CD4-positive, alpha-beta T cell treated with Interleukin-17A for 1 hour (primary cell): ENCODE measurements at regions not wholly inside any gene's neighbourhood (a gene's known extent, or its start where the extent isn't known, plus 50 kb on each side); places are given as distances from the start of the nearest gene placed in this dataset.
"Not testable (repeated sequence)": the region's sequence is repeated elsewhere in the genome, so short reads cannot be mapped to it uniquely, and the experiment has no call there.

Source experiments
- DNase-seq: peaks from one replicate; pipeline ENCODE4 v3.0.0-alpha.2; 2020

DNA sequence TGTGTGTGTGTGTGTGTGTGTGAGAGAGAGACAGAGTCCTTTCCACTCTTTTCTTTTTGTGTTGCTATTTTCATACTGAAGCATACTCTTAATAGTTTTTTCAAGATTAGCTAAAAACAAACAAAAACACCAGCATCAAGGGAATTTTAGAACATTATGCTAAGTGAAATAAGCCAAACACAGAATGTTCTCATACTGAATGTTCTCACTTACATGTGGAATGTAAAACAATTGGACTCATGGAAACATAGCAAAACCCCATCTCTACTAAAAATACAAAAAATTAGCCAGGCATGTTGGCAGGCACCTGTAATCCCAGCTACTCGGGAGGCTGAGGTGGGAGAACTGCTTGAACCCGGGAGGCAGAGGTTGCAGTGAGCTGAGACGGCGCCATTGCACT is 193.4 kb downstream of the XPNPEP1 start:
- not testable (repeated sequence) for DNase-seq

DNA sequence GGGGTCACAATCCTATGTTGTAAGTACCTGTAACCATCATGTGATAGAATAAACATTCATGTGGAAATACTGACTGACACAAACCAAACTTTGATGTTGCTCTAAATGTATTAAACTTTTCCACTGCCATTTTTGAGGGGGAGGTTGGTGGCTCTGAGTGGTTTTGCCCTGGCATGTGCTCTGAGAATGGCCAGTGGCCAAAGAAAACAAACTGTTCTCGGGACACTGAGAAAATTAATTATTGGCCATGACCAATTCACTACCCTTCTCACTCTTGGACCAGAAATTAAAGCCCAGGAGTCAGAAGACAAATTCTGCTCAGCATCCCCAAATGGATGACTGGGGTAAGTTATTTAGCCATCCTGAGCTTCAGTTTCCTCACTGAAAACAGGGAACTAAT is 195.9 kb downstream of the XPNPEP1 start:
- no peak for DNase-seq

DNA sequence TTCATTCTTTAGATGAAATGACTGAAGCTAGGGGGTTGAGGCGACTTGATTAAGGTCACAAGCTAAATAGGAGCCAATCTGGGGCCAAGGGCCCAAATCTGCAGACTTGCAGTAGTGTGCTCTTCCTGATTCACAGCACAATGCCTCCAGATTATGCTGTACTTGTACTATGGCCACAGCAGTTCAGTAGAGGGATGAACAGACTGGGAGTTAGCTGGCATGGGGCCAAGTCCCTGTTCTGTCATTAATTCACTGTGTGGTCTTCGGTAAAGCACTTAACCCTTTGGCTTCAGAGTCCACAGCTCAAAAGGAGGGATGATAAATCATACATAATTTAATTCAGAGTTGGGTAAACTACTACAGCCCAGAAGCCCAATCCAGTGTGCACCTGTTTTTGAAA is 196.8 kb downstream of the XPNPEP1 start:
- no peak for DNase-seq

DNA sequence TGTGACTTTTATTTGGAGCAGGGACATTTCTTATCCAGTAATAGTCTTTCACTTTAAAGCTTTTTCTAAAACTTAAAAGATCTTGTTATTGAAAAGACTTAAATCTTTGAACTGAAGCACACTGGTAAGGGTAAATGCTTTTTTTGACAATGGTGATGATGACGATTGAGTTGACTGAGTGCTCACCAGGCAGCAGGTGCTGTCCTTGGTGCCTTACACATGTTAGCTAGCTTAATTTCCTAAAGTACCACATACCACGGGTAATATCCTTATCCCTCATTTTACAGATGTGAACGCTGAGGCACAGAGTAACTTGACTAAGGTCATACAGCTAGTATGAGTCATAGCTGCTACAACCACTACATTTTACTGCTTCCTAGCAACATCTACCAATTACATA is 200.0 kb downstream of the XPNPEP1 start:
- no peak for DNase-seq

DNA sequence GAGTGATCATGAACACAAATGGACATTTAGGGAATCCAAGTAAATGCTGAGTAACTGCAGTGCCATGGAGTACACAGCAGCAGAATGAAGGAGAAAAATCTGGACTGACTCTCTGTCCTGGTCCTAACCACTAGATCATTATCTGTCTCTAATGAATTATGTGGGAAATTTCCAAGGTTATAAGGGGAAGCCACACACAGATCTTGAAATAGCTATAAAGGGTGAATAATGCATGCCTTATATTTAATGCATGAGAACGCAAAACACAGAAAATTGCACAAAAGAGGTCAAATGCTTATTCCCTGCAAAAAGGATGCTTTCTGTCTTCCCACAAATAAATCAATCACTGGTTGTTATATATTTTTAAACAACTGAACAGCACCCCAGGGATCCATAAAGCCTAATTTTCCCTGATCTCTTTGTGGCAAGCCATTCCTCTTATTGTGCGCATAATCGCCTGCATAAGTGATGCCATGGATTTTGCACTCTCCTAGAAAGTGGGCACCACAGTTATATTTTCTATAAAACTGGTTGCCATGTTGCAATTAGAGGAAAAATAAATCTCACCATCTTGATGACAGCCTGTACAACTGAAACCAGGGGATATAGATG is 201.8 kb downstream of the XPNPEP1 start:
- DNase-seq = no peak

DNA sequence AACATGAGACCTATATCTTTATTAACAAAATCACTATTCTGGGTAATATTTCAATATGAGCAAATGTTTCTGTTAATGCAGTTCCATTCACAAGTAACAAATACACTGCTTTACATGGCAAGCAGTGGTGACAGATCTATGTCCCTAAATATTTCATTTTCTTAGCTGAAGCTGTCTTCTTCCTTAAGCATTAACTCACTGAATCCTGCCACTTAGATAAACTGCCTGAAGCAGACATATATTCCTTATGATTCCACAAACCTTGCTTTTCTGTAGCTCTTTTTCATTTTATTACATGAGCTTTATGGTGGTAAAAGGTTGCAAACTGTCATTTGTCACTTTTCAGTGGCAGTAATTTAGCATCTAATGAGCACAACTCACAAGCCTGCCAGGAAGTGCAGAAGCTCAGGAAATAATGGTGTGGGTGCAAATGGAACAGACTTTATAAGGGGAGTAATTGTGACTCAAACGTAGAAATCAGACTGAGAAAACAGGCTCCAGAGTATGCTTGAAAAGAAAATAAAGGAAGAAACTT is 217.2 kb downstream of the XPNPEP1 start:
- no peak for DNase-seq

DNA sequence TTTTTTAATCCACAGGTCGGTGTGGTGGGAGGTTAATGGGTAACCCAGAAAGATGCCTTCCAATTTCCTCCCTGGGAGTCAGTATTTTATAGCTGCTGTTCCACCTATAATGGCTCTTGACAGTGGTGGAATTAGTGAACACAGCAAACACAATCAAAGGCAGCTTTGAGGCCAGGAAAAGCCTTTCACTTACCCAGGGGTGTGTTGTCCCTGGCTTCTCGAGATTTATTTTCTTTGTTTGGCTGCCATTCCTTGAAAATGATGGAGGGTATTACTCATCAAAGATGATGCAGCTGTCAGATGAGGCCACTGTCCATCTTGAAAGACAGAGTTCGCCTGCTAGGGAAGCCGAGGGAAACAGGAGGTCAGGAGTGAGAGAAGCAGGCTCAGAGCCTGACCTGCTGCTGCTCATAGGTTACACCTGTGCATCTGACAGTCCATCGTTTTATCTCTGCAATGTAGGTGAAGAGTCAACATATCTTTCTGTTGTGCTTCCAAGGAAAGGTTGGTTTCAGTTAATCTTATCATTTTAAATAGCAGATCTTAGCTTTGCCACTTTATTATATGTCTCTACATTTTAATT is 221.6 kb downstream of the XPNPEP1 start:
- no peak for DNase-seq

DNA sequence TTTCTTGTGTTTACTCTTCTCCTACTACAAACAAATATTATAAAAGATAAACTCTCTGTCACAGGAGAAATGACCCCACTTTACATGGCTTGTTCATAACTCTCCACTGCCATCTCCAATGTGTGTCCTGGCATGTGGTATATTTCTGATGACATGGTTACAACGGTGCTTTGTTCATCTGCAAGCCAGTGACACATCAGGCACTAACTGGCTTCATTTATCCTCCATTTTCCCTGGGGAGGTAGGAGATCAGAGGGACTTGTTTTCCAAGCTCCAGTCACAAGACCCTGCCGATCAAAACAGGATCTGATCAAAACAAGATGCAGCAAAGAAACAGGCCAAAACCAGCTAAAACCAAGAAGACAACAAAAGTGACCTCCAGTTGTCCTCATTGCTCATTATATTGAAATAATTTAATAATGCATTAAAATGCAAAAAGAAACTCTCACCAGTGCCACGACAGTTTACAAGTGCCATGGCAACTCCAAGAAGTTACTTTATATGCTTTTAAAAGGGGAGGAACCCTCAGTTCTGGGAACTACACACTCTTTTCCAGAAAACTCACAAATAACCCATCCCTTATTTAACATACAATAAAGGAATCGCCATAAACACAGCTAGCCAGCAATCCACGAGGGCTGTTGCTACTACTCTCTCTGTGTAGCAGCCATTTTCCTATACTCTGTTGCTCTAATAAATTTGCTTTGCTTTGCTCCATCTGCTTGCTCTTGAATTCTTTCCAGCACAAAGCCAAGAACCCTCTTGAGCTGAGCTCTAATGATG is 224.2 kb downstream of the XPNPEP1 start:
- no peak for DNase-seq

DNA sequence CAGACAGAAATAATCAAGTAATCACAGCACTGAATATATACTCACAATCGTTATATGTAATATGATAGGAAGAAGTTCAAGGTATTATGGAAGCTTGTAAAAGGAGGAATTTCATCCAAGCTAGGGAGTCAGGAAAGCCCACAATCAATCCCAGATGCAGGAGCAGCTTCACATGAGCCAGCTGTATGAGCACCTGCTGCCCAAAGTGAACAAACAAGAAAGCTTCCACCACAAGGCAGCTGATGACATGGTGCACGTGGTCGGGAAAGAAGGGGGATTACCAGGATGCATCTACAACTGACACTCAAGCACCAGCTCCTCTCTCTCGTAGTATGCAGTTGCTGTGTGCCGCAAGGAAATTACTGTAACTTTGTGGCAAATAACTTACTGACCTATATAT is 225.2 kb downstream of the XPNPEP1 start:
- no peak for DNase-seq

DNA sequence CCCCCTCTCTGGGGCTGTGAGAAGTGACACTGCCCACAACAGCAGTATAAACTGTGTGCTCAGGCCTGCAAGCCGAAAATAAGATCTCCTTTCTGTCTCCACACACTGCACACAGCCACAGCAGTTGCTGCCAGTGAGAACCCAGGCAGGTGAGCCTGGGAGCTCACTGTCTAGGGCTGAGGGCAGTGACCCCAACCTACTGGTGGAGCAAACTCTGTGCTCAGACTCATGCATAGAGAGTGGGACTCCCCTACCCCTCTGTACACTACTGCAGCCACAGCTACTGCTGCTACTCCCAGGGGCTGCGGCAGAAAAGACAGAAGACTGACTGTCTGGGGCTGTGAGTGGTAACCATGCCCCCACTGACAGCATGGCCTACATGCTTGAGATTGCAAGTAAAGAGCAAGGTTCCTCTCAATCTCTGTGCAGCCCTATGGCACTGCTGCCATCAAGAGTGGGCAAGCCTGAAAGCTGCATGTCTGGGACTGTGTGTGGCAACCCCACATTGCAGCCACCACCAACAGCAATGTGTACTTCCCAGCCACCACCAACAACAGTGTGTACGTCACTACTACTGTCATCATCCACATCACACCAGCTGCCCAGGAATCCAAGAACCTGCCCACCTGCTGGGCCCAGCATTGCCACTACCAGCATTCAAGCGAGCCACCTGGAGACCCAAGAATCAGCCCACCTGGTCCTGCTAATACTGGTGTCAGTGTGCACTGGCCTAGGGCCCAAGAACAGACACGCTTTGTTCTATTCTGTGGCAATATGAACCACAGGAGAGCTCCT is 226.1 kb downstream of the XPNPEP1 start:
- no peak for DNase-seq

DNA sequence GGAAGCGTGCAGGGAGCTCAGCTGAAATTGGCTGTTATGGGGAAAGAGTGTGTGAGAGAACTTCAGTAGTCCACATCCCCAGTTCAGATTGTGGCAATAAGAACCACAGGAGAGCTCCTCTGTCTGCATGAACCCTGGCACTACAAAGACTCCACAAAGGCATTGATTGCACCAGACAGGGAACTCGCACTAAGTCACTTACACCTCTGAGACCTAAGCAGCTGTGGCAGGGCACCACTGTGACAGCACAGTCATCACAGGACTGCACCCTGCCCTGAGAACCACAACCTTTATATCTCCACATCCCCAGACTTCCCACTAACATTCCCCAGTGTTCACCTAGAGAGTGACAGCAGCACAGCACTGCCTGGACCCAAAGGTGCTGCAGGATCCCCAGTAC is 226.8 kb downstream of the XPNPEP1 start:
- DNase-seq = no peak

DNA sequence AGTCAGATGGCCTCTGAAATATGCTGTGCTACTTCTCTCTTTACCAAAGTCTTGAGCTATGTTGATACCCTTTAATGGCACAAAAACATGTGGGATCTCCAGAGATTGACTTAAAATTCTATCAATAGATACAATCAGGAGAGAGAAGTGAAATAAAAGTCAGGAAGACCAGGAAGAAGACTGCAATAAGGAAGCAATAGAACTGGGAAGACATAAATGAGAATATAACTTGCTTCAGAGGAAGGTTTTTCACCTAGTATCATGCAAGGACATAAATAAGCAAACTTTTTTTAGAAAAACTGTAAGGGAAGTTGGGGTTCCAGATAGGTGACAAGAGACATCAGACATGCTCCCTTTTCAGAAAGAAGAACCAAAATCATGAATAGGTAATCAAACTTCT is 227.3 kb downstream of the XPNPEP1 start:
- no peak for DNase-seq

DNA sequence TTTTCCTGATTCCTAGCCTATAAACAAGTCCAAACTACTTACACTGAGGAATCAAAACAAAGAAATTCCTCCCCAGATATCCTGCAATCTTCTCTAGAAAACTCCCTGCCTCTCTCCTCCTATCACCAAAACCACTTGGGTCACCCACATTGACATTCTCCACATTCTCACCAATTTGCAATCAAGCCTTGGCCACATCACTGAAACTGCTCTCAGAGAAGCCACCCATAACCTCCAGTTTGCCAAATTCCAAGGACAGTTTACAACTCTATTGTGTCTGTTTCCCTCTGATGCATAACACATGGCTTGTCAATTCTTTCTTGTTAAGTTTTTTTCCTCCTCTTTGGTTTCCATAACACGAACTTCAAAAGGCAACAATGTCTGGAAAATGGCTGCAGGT is 233.5 kb downstream of the XPNPEP1 start:
- DNase-seq = no peak

DNA sequence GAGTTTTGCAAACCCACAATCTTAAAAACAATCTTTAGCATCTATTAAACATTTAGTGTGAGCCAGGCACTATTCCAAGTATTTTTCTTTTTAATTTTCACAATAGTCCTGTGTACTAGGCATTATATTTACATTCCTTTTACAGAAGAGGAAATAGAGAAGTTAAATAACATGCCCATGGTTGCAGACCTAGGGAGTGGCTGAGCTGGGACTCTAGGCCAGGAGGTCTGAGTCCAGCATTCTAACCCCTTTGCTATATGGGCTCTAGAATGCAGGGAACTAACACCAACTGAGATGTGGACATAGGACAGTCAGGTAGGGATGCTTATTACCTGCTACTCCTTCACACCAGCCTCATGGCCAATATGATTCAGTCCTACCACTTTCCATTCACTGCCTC is 243.8 kb downstream of the XPNPEP1 start:
- no peak for DNase-seq

DNA sequence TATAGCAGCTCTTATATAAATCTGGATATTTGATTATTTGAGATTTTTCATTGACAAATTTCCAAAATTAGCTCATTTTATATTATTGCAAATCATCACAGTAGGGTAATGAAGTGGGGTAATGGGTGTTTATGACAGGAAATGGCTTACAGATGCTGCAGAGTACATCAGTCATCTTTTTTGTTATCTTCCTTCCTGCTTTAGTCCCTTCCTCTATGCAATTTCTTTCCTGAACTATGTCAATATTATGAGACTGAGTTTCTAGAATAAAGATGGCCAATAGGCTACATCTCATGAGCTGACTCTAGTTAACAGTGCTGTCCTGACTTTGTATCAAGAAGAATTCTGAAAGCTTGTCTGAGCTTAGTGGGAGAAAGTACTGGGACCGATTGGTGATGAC is 244.5 kb downstream of the XPNPEP1 start:
- no peak for DNase-seq

DNA sequence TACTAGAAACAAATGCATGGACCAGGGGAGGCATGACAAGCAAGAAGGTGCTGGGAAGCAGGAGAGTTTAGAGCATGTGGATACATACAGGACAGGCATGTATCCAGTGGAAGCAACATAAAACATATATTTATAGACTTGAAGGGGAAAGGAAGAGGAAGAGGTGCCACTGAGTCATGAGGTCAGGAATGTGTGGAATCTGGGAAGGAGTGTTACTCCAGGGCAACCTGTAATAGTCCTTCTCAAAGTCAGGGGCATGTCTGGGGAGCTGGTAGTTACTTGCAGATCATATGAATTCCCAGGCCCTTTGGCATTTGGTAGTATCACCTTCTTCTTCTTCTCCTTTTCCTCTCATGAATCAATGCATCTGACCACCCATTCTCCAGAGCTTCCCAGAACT is 246.6 kb downstream of the XPNPEP1 start:
- no peak for DNase-seq

DNA sequence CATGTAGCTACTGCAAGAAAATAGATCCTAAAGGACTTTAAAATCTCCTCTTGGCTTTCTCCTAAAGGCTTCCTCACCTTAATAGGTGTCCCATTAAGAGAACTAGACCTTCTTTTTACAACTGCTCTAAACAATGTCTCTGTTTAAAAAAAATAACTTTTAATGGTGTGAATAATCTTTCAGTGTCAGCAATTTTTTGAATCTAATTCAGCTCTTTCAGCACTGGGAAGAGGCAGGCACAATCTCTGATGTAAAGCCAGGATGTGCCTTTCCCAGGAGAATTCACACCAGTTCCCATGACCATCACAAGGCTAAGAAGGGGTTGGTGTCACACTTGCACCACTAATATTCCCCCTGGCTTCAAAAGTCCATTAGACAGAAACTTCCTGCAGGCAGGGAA is 254.6 kb downstream of the XPNPEP1 start:
- no peak for DNase-seq

DNA sequence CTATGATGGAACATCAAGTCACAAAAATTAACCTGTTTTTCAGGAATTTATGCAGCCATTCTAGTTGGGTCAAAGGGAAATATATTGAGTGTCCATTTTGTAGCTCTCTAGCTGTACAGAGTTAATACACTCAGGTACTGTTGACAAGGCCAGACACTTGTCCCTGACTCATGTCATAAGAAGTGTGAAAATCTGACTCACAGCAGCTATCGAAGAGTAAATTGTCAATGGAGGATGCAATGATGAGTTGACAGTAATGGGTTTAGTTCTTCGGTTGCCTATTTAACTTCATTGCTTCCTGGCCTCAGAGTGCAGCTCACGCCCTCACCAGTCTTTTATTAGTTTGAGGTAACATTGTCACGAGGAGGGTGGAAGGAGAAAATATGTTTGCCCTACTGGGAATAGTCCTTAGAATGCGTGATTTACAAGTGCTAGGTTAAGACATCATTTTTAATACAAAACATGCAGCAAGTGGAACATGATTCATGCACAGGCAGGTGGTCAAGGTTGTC is 255.1 kb downstream of the XPNPEP1 start:
- DNase-seq = no peak

DNA sequence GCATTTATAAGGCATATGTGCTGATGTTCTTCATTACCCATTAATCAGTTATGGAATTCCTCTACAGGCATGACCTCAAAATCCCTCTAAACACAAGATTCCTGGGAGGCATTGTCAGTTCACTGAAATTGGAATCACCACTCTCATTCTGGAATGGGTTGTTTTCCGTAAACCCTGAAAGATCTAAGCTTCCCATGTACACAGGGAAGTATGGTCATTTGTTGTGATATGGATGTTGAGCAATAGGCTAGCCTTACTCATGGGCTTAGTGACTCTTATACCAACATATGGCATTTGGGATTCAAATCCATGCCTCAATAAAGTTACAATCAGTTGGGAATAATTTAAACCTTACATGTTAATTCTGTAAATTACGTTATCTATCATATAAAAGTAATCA is 258.0 kb downstream of the XPNPEP1 start:
- DNase-seq = no peak

DNA sequence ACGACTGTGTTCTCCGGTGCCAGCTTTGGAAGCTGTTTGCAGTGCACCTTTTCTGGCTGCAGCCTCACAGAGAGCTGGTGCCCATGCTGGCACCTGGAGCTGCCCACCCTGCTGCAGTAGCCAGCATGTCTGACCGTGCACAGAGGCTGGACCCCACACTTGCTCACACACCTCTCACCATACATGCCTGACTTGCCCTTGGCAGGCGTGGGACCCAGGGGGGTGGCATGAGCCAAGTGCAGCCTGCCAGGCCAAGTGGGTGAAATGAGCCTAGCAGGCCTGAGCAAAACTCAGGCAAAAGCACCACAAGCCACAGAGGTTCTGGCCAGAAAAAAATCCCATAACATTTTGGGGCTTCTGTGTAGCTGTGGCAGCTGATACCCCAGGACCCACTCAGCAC is 258.8 kb downstream of the XPNPEP1 start:
- no peak for DNase-seq

DNA sequence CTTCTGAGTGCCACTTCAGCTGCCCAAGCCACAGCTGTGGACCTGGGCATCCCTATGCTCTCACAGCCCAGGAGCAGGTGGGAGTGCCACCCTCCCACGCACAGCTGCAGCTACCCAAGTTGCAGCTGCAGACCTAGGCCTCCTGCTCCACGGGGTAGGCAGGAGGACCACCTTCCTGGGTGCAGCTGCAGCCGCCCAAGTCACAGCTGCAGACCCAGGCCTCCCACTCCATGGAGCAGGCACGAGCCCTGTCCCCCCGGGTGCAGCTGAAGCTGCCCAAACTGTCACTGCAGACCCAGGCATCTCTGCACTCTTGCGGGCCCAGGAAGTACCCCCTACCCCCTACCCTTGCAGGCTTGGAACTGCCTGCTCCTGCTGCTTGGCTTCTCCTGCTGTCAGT is 260.2 kb downstream of the XPNPEP1 start:
- no peak for DNase-seq

DNA sequence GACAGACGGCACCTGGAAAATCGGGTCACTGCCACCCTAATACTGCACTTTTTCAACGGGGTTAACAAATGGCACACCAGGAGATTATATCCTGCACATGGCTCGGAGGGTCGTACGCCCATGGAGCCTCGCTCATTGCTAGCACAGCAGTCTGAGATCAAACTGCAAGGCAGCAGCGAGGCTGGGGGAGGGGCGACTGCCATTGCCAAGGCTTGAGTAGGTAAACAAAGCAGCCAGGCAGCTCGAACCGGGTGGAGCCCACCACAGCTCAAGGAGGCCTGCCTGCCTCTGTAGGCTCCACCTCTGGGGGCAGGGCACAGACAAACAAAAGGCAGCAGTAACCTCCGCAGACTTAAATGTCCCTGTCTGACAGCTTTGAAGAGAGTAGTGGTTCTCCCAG is 270.7 kb downstream of the XPNPEP1 start:
- not testable (repeated sequence) for DNase-seq

DNA sequence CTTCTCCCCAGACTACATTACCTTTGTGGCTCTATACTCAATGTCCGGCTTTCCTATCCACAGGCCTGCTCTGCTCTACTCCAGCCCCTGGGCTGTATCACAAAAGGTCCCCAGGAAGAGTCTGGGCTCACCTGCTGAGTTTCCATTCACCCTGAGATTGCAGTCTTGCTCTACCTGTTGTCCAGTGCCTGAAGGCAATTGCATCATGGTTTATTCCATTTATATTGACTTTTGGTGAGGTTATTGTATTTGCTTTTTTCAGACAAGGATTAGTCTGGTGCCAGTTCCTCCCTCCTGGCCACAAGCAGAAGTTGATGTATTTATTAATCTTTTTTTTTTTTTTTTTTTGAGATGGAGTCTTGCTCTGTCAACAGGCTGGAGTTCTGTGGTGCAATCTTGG is 273.1 kb downstream of the XPNPEP1 start:
- DNase-seq = no peak
